ENCODE measurements at regions not wholly inside any gene's neighbourhood (a gene's known extent, or its start where the extent isn't known, plus 50 kb on each side); places are given as distances from the start of the nearest gene placed in this dataset.

- ATAC-seq (no peak), DNase-seq (ENCODE audit: low read depth, low spot score) (no peak)
- H3K9ac ChIP-seq (ENCODE audit: low read length) = no peak overlapping the region
- intact Hi-C loops (cut with micrococcal nuclease) = no loop called here
- no peaks in the 10 kb centered on the region for H3K79me2 ChIP-seq (ENCODE audit: insufficient read depth, low read length)
- TF ChIP-seq SP1 (IDR thresholded peaks at IDR 0.05; ENCODE audit: low read depth) (no peak), SIN3A (IDR thresholded peaks at IDR 0.05; ENCODE audit: low read depth) (no peak), ZFX (IDR thresholded peaks at IDR 0.05) (no peak), YY1 (IDR thresholded peaks at IDR 0.05; ENCODE audit: extremely low read depth, insufficient replicate concordance, low read depth, low read length) (no peak), FOSL1 (IDR thresholded peaks at IDR 0.05; ENCODE audit: low read depth) (no peak), ZNF274 (IDR thresholded peaks at IDR 0.05; ENCODE audit: low read depth, low read length) (no peak), SRF (IDR thresholded peaks at IDR 0.05; ENCODE audit: low read depth) (no peak), CBX3 (IDR thresholded peaks at IDR 0.05; ENCODE audit: low read depth) (no peak), POLR2AphosphoS5 (IDR thresholded peaks at IDR 0.05; ENCODE audit: low read depth, low read length) (no peak), REST (IDR thresholded peaks at IDR 0.05; ENCODE audit: low read depth) (no peak)
- H3K9me2 ChIP-seq (ENCODE audit: insufficient read depth) = no peaks in the 10 kb centered on the region
- BruUV-seq (replicated peaks) = no TSS peak
- no peaks in the 10 kb centered on the region for H3K9me3 ChIP-seq (ENCODE audit: control insufficient read depth in 1 of 2, insufficient read depth in 1 of 2, low read depth in 1 of 2, low read length in 2 of 2)
- no peak overlapping the region for H3K4me2 ChIP-seq (ENCODE audit: low read length)
- no peak overlapping the region for H2AFZ ChIP-seq (ENCODE audit: low read depth, low read length, poor library complexity, severe bottlenecking)
- H3K27ac ChIP-seq (ENCODE audit: low read depth, low read length) = no peak overlapping the region
- ChIA-PET CTCF (no interaction called here), POLR2A (no interaction called here), RAD21 (ENCODE audit: low non-redundant PET in 1 of 2, low total read pairs in 2 of 2, uncharacterized antibody in 2 of 2, unreplicated experiment in 2 of 2) (no interaction called here)
- no peaks in the 10 kb centered on the region for H3K27me3 ChIP-seq (ENCODE audit: insufficient read depth, low read length)
- H4K20me1 ChIP-seq (ENCODE audit: insufficient read depth) = no peaks in the 10 kb centered on the region
- no peaks in the 10 kb centered on the region for H3K36me3 ChIP-seq (ENCODE audit: control insufficient read depth in 1 of 2, insufficient read depth in 2 of 2, low read length in 2 of 2)
- H3K4me1 ChIP-seq (ENCODE audit: control insufficient read depth in 1 of 2, insufficient read depth in 2 of 2, low read length in 2 of 2) = no peaks in the 10 kb centered on the region
- H3K4me3 ChIP-seq (replicated peaks in 1 of 2; ENCODE audit: low read depth in 1 of 2, low read length in 2 of 2) = no peak overlapping the region
These were observed 149.7 kb upstream of the IMPG1 start for GRCh38 chr6:76222189-76222588.

Data from HCT116 (cell line).